Mesodermal cell (in vitro differentiated cells): ENCODE measurements at regions not wholly inside any gene's neighbourhood (a gene's known extent, or its start where the extent isn't known, plus 50 kb on each side); places are given as distances from the start of the nearest gene placed in this dataset.
"Not testable (repeated sequence)": the region's sequence is repeated elsewhere in the genome, so short reads cannot be mapped to it uniquely, and the experiment has no call there.

Experiments
- H3K27ac ChIP-seq: 2 replicates; pipeline ENCODE4 v1.7.0; 2013; ENCODE audit warnings: mild to moderate bottlenecking, low read depth, low read length, moderate library complexity; ENCODE audit not compliant: severe bottlenecking
- H3K36me3 ChIP-seq: 2 replicates; pipeline ENCODE4 v1.7.1; 2013; ENCODE audit warnings: mild to moderate bottlenecking, low read length, moderate library complexity; ENCODE audit not compliant: control insufficient read depth, insufficient read depth
- H3K4me1 ChIP-seq: one replicate; pipeline ENCODE4 v1.7.1; 2013; ENCODE audit warnings: mild to moderate bottlenecking, low read length; ENCODE audit not compliant: insufficient read depth, control insufficient read depth, poor library complexity, severe bottlenecking
- H3K4me3 ChIP-seq: 2 replicates; pipeline ENCODE4 v1.7.0; 2013; ENCODE audit warnings: low read length, control low read depth, mild to moderate bottlenecking; ENCODE audit not compliant: insufficient read depth, poor library complexity, severe bottlenecking; ENCODE audit errors: extremely low read depth
- H3K9me3 ChIP-seq: 2 replicates; pipeline ENCODE4 v1.7.1; 2013; ENCODE audit warnings: mild to moderate bottlenecking, low read length, moderate library complexity; ENCODE audit not compliant: control insufficient read depth
- WGBS, 2 experiments: methylation state at CpG; one replicate each; pipeline ENCODE4 v1.1.5; 2013; ENCODE audit warnings: missing lambda C conversion rate in 2 of 2; ENCODE audit not compliant: insufficient coverage in 2 of 2; 5-methylcytosine and 5-hydroxymethylcytosine counted together

GRCh38 chr2:139439100-139439499 is 658.9 kb upstream of the NXPH2 start:
- Histone ChIP-seq H3K4me3 (no peak overlapping the region), H3K9me3 (no peaks in the 10 kb centered on the region), H3K4me1 (no peaks in the 10 kb centered on the region), H3K27ac (no peak overlapping the region), H3K36me3 (no peaks in the 10 kb centered on the region)

DNA sequence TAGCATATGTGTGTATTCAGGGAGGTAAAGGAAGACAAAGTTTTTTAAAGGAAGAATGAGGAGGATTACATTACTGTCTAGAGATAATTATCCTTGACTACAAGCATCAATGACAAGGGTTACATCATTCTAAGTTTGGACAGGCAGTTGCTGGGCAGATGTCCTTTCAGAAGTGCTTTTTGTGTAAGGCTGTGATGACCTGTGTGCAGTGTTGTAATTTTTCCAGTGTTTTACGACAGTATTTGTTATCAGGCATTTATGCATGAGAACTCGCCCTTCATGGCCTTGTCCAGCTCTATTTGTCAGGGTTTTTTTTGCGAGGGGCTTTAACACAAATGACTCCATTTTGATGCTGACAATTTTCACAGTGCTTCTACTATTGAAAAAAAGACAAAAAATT is 658.3 kb upstream of the NXPH2 start:
- 94 to 95% methylated on average over 3 of the region's 3 CpGs for WGBS, 2 experiments
- H3K27ac ChIP-seq, result no peak overlapping the region
- no peaks in the 10 kb centered on the region for H3K36me3 ChIP-seq
- H3K4me3 ChIP-seq, result no peak overlapping the region
- H3K9me3 ChIP-seq, result no peaks in the 10 kb centered on the region
- no peaks in the 10 kb centered on the region for H3K4me1 ChIP-seq

- H3K27ac ChIP-seq, result no peak overlapping the region
- H3K4me1 ChIP-seq, result peaks cover 3% of the 10 kb centered on the region
- WGBS, 2 experiments, result 90 to 95% methylated on average over 3 of the region's 4 CpGs
- H3K9me3 ChIP-seq, result no peaks in the 10 kb centered on the region
- no peaks in the 10 kb centered on the region for H3K36me3 ChIP-seq
- no peak overlapping the region for H3K4me3 ChIP-seq
Observed at GRCh38 chr2:139427164-139427563, 647.0 kb upstream of the NXPH2 start.

GRCh38 chr2:139424101-139424500 is 643.9 kb upstream of the NXPH2 start:
- Histone ChIP-seq H3K36me3 (no peaks in the 10 kb centered on the region), H3K4me3 (no peak overlapping the region), H3K4me1 (peaks cover 3% of the 10 kb centered on the region), H3K9me3 (no peaks in the 10 kb centered on the region), H3K27ac (no peak overlapping the region)
- 78% methylated on average over 2 of the region's 2 CpGs; no CpG with 5 or more reads in 1 of the 2 experiments for WGBS, 2 experiments

DNA sequence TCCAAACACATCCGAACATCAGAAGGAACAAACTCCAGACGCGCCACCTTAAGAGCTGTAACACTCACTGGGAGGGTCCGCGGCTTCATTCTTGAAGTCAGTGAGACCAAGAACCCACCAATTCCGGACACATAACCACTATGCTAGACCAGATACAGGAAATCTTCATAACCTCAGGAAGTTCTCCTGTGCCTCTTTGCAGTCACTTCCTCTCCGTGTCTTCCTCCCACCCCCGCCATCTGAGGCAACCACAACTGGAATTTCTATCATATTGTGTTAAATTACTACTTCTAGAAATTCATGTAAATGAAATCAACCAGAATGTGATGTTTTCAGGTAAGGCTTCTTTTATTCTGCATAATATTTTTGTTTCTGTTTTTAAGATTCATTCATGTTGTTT is 631.0 kb upstream of the NXPH2 start:
- Histone ChIP-seq H3K27ac (no peak overlapping the region), H3K9me3 (peaks cover 4% of the 10 kb centered on the region), H3K4me3 (no peak overlapping the region), H3K36me3 (no peaks in the 10 kb centered on the region), H3K4me1 (no peaks in the 10 kb centered on the region)
- WGBS, 2 experiments, result 95% methylated on average over 6 of the region's 8 CpGs

- 96 to 97% methylated on average over 12 to 14 of the region's 15 CpGs for WGBS, 2 experiments
- H3K9me3 ChIP-seq, H3K36me3 ChIP-seq, H3K4me1 ChIP-seq, H3K4me3 ChIP-seq, H3K27ac ChIP-seq: not testable (repeated sequence)
Observed at GRCh38 chr2:139410833-139411174, 630.6 kb upstream of the NXPH2 start.

GRCh38 chr2:139410147-139410832 is 630.1 kb upstream of the NXPH2 start:
- H3K27ac ChIP-seq, H3K4me1 ChIP-seq, H3K4me3 ChIP-seq, H3K36me3 ChIP-seq, H3K9me3 ChIP-seq: not testable (repeated sequence)
- WGBS, 2 experiments, result 94 to 98% methylated on average over 10 to 28 of the region's 45 CpGs

GRCh38 chr2:139409212-139409611 is 629.0 kb upstream of the NXPH2 start:
- WGBS, 2 experiments, result 0 to 86% methylated on average over 1 to 2 of the region's 3 CpGs
- Histone ChIP-seq H3K27ac (no peak overlapping the region), H3K4me3 (no peak overlapping the region)

GRCh38 chr2:139403948-139404347 is 623.8 kb upstream of the NXPH2 start:
- Histone ChIP-seq H3K9me3 (no peaks in the 10 kb centered on the region), H3K27ac (no peak overlapping the region), H3K4me1 (no peaks in the 10 kb centered on the region), H3K4me3 (no peak overlapping the region), H3K36me3 (no peaks in the 10 kb centered on the region)
- 100% methylated on average over 1 to 2 of the region's 2 CpGs for WGBS, 2 experiments

More at GRCh38 chr2:139409212-139409611, 629.0 kb upstream of the NXPH2 start:
- Histone ChIP-seq H3K4me1 (no peaks in the 10 kb centered on the region), H3K9me3 (no peaks in the 10 kb centered on the region), H3K36me3 (no peaks in the 10 kb centered on the region)

GRCh38 chr2:139394801-139395200 is 614.6 kb upstream of the NXPH2 start:
- Histone ChIP-seq H3K4me1 (peaks cover 7% of the 10 kb centered on the region), H3K36me3 (no peaks in the 10 kb centered on the region), H3K4me3 (no peak overlapping the region), H3K9me3 (no peaks in the 10 kb centered on the region), H3K27ac (no peak overlapping the region)
- WGBS, 2 experiments, result 75% methylated on average over 1 of the region's 2 CpGs; no CpG with 5 or more reads in 1 of the 2 experiments

- whole genome bisulfite sequencing, 2 experiments, result no CpG with 5 or more reads among the region's 2 CpGs
- Histone ChIP-seq H3K4me3 (no peak overlapping the region), H3K4me1 (peaks cover 5% of the 10 kb centered on the region), H3K9me3 (no peaks in the 10 kb centered on the region), H3K36me3 (no peaks in the 10 kb centered on the region), H3K27ac (no peak overlapping the region)
Observed at GRCh38 chr2:139389391-139389790, 609.2 kb upstream of the NXPH2 start.
